ENCODE measurements at regions not wholly inside any gene's neighbourhood (a gene's known extent, or its start where the extent isn't known, plus 50 kb on each side); places are given as distances from the start of the nearest gene placed in this dataset.

- DNase-seq = no peak
Measured at GRCh38 chr1:98478121-98478520, 183.4 kb upstream of the SNX7 start.

GRCh38 chr1:98472878-98473277 is 188.6 kb upstream of the SNX7 start:
- DNase-seq = no peak

- no peak for DNase-seq
Measured at GRCh38 chr1:98471633-98472032, 189.9 kb upstream of the SNX7 start.

GRCh38 chr1:98468111-98468717 is 193.3 kb upstream of the SNX7 start:
- DNase-seq = peak; percentile 27

GRCh38 chr1:98467586-98467985 is 193.9 kb upstream of the SNX7 start:
- DNase-seq = no peak

- no peak for DNase-seq
Measured at GRCh38 chr1:98467122-98467521, 194.4 kb upstream of the SNX7 start.

- DNase-seq = no peak
Measured at GRCh38 chr1:98461873-98462385, 199.6 kb upstream of the SNX7 start.

GRCh38 chr1:98460136-98460535 is 201.4 kb upstream of the SNX7 start:
- DNase-seq = no peak

GRCh38 chr1:98459486-98459870 is 202.0 kb upstream of the SNX7 start:
- DNase-seq = no peak

GRCh38 chr1:98458511-98459485 is 202.7 kb upstream of the SNX7 start:
- no peak for DNase-seq

- DNase-seq = no peak
Measured at GRCh38 chr1:98457248-98457647, 204.3 kb upstream of the SNX7 start.

GRCh38 chr1:98454666-98455065 is 206.9 kb upstream of the SNX7 start:
- DNase-seq = no peak

- DNase-seq = no peak
Measured at GRCh38 chr1:98453066-98453465, 208.5 kb upstream of the SNX7 start.

- DNase-seq = no peak
Measured at GRCh38 chr1:98452162-98452561, 209.4 kb upstream of the SNX7 start.

- DNase-seq = no peak
Measured at GRCh38 chr1:98441281-98441680, 220.2 kb upstream of the SNX7 start.

- no peak for DNase-seq
Measured at GRCh38 chr1:98439471-98439870, 222.1 kb upstream of the SNX7 start.

- DNase-seq = no peak
Measured at GRCh38 chr1:98437540-98437939, 224.0 kb upstream of the SNX7 start.

GRCh38 chr1:98437011-98437410 is 224.5 kb upstream of the SNX7 start:
- no peak for DNase-seq

GRCh38 chr1:98429965-98430443 is 231.5 kb upstream of the SNX7 start:
- DNase-seq = no peak

GRCh38 chr1:98428864-98429263 is 232.7 kb upstream of the SNX7 start:
- no peak for DNase-seq

- DNase-seq = no peak
Measured at GRCh38 chr1:98427664-98428063, 233.9 kb upstream of the SNX7 start.

GRCh38 chr1:98426092-98426491 is 235.4 kb upstream of the SNX7 start:
- DNase-seq = no peak

GRCh38 chr1:98422816-98423215 is 238.7 kb upstream of the SNX7 start:
- DNase-seq = no peak

- no peak for DNase-seq
Measured at GRCh38 chr1:98421085-98421435, 240.5 kb upstream of the SNX7 start.

Data from activated CD4-positive, alpha-beta T cell treated with anti-CD3 and anti-CD28 coated beads, Interleukin-10, Interleukin-2, amounts not matched to agents 100 ng/mL and 50 ng/mL, durations not matched to agents 16 hours and 8 hours (primary cell).